ENCODE measurements at regions not wholly inside any gene's neighbourhood (a gene's known extent, or its start where the extent isn't known, plus 50 kb on each side); places are given as distances from the start of the nearest gene placed in this dataset.

GRCh38 chr14:86799244-86799647, 1193.7 kb downstream of the GALC start:
- no peak for TF ChIP-seq CTCF (IDR thresholded peaks at IDR 0.05)
- no peak for TF ChIP-seq POLR2A (IDR thresholded peaks at IDR 0.05)

Data from esophagus squamous epithelium (tissue), 4 donors.